Left renal pelvis (tissue), 4 donors: ENCODE measurements at regions not wholly inside any gene's neighbourhood (a gene's known extent, or its start where the extent isn't known, plus 50 kb on each side); places are given as distances from the start of the nearest gene placed in this dataset.
"Not testable (repeated sequence)": the region's sequence is repeated elsewhere in the genome, so short reads cannot be mapped to it uniquely, and the experiment has no call there.

Source experiments
- DNase-seq, 4 donors: peaks; one replicate each; pipeline ENCODE4 v3.0.0-alpha.2; 2013; ENCODE audit warnings: low read depth in 4 of 4, low spot score in 3 of 4

DNA sequence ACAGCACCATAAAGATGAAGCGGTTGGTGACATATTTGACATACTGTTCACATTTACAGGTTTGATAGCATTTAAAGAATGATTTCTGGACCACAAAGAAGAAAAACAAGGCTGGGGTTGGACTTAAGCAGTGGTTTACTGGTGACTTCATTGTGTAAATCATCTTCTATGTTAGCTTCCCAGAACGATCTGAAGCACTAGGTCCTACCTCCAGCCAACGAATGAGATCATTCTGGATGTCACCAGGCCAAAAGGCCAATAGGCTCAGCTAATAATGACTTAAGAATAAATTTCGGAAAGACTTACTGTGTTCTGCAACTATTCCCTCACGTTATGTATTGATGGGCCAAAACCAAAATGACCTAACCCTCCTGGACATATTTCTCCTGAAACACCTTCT is 675.3 kb upstream of the CCNG1 start:
- no peak for DNase-seq

DNA sequence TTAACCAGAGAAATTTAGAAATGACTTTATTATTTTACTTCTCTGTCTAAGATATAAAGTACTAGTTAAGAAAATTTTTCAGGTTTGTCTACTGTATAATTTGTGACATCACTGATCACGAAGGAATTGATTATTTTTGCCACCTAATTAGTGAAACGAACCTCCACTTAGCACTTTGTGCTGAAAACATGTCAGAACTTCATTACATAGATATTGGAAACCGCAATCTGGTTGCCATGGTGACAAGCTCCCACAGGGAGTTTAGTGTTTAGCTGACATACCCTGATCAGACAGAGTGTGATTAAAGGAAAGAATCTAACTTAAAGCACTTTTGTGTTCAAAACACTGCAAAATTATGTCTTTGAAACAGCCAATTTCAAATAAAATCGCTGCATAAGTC is 668.4 kb upstream of the CCNG1 start:
- DNase-seq = no peak

- no peak for DNase-seq
These were observed 651.7 kb upstream of the CCNG1 start for GRCh38 chr5:162785673-162786072.

- DNase-seq = no peak
These were observed 651.2 kb upstream of the CCNG1 start for GRCh38 chr5:162786234-162786633.

GRCh38 chr5:162796507-162796906 is 640.9 kb upstream of the CCNG1 start:
- no peak for DNase-seq

DNA sequence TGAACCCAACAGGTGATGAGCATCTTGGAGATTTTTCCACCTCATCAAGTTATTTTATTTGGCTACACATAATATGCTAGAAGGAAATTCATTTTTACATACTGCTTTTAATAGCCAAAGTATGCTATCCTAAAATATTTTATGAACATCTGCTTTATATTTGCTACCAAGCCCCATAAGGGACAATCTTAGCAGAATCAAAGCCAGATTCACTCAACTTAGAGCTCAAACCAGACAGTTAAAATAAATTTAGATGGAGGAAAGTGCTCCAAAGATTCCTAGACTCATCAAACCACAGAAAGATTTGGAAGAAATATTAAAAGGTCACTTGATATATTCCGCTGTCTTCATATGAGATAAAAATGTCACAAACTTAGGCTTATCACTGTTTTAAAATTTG is 637.1 kb upstream of the CCNG1 start:
- no peak for DNase-seq

- no peak for DNase-seq
These were observed 636.2 kb upstream of the CCNG1 start for GRCh38 chr5:162801235-162801634.

DNA sequence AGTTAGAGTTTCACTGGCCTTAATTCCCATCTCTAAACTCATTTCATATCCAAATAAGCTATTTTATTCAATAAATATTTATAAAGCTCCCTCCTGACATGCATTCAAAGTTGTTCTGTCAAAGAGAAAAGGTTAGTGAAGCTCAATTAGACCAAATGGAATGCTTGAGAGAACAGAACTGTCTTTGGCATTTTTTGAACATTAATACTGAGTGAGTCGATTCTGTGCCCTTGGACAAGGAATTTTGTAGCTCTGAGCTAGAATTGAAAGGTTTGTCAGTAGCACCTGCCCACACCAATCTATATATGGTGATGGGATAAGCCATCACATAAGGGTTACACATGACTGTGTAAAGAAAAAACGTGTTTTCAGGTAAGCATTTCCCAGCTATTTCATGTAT is 631.2 kb upstream of the CCNG1 start:
- DNase-seq = no peak

- DNase-seq = no peak
These were observed 626.3 kb upstream of the CCNG1 start for GRCh38 chr5:162811071-162811470.

- DNase-seq = no peak
These were observed 620.6 kb upstream of the CCNG1 start for GRCh38 chr5:162816816-162817215.

DNA sequence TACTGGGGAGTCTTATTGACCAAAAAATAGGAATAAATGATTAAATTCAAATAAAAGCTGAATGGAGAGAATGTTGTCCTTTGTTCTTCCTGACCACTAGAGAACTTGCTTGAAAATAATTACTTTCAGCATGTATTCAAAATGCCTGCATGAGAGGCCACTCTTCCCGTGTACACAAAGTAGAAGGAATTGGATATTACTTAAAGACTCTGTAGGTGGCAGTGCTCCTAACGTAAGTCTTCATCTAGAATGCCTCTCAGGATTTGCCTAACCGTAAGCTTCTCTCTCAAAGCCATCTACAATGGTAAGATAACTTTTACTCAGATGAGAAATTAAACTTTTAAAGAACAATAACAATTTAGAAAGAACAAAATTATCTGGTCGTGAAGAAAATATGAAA is 620.0 kb upstream of the CCNG1 start:
- no peak for DNase-seq

GRCh38 chr5:162821664-162822063 is 615.7 kb upstream of the CCNG1 start:
- not testable (repeated sequence) for DNase-seq

DNA sequence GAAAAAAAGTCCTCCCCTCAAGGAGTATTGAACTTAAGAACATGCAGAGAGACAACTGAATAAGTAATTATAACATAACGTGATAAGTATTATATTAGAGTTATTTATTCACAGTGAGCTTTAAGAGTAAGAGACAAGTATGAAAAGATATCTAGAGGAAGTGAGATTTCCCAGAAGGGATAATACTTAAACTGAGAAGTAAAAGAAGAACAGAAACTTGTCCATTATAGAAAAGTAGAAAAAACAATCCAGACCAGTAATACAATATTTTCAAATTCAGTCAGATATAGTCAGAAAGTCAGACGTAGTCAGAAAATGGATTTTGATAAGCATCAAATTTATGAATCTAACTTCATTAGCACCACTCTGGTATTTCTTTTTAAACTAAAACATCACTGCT is 613.0 kb upstream of the CCNG1 start:
- no peak for DNase-seq

DNA sequence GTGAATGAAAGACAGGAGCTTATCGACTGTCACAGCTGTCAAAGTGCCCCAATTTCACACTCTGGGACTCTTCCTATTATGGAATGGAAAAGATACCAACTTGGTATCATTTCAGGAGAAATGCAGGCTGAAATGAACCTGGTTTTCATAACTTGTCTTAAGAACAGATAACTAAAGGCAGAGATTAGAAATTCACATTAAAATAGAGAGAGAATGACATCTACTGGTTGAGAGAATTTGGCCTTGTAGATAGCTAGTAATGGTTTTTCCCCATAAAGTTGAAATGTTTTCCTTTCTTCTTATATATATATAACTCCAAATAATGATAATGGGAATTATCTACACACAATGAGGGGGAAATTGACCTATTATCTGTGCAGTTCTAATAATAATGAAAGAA is 600.2 kb upstream of the CCNG1 start:
- DNase-seq = no peak

DNA sequence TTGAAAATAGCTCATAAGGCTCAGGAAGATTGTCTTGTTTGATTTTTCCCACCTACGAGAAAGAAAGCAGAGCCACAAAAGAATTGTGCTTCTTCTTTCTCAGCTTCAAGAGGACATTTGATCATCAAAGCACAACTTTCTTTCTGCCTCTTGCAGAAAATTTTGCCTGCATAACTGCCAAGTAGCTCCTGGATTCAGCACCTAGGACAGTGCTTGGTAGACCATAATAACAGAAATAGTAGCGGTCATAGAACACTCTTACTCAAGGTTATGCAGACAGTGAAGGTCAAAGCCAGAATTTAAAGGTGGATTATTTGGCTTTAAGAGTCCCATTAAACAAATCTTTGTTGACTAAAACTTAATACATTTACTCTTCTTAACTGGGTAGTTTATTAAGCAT is 594.7 kb upstream of the CCNG1 start:
- no peak for DNase-seq

DNA sequence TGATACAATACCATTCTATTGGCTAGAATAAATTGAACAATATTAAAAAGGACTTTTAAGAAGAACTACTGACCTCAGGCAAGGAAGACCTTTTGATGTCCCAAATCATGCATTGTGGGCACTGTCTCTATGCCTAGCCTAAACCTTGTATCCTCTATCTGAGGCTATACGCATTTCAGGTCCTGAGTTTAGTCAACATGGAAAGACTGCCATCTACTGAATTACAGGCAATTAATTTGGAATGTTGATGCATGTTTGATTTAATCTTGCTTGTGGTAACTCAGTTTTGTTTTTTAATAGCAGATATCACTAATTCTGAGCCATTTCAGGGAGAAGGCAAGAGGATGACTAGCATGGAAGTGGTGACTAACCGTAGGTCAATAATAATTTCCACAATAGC is 585.3 kb upstream of the CCNG1 start:
- DNase-seq = no peak

DNA sequence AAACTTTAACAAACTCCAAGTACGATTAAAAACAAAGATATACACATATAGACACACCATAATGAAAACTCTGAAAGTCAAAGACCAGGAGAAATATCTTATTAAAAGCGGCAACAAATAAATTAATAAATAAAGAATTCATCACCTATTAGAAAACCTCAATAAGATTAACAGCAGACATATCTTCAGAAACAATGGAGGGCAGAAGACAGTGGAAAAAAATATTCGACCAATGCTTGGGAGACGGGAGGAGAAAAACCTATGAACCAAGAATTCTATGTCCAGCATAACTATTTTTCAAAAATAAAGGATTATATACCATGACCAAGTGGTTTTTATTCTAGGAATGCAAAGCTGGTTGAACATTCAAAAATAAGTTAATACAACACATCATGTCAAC is 578.6 kb upstream of the CCNG1 start:
- no peak for DNase-seq

GRCh38 chr5:162870966-162871365 is 566.4 kb upstream of the CCNG1 start:
- no peak for DNase-seq

DNA sequence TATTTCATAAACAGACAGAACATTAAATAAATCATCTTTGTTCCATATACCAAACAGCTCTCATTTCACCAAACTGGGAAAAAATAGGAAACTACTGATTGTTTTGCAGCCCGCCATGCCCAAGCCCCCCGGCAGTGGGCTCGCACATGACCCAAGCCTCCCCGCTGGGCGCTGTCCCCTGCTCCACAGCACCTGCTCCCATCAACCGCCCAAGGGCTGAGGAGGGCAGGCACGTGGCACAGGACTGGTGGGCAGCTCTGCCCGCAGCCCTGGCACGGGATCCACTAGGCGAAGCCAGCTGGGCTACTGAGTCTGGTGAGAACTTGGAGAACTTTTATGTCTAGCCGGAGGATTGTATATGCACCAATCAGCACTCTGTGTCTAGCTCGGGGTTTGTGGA is 554.8 kb upstream of the CCNG1 start:
- no peak for DNase-seq

- no peak for DNase-seq
These were observed 550.7 kb upstream of the CCNG1 start for GRCh38 chr5:162886717-162887116.

DNA sequence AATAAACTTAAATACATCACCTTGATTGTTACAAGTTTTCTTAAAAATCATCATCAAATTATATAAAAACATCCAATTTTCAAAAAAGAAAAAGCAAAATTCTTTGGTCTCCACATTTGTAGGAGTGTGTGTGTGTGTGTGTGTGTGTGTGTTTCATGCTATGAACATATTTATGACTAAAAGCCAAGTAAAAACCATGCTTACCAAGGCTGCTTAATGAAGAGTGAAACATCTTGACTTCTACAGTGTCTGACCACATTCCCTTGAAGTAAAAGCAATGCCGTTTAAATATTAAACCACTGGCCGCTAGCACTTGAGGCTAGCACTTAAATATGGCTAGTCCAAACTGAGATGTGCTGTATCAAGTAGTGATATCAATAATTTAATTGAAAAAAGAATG is 549.1 kb upstream of the CCNG1 start:
- DNase-seq = no peak

GRCh38 chr5:162911873-162912272 is 525.5 kb upstream of the CCNG1 start:
- DNase-seq = no peak

DNA sequence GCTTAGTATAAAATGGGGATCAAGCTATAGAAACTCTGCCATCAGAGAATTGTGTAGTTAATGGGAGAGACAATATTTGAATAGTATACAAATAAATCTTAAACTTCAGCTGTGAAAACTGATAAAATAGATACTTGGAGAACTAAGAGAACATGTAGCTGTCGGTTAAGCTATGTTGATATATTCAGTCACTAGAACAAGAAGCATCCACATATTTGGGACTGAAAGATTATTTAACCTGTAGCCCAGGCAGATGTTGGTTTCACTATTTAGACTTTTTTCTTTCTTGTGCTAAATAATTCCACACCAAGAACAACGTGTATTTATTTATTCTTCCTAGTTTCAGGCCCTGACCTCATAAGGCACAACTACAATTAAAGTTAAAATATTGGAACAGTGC is 521.0 kb upstream of the CCNG1 start:
- DNase-seq = no peak

GRCh38 chr5:162929104-162929503 is 508.3 kb upstream of the CCNG1 start:
- DNase-seq = no peak
